HEK293 (cell line): ENCODE measurements at regions not wholly inside any gene's neighbourhood (a gene's known extent, or its start where the extent isn't known, plus 50 kb on each side); places are given as distances from the start of the nearest gene placed in this dataset.

Source experiments
- GLI2 ChIP-seq: fragments of 450-650 bp; formaldehyde crosslinking; IDR thresholded peaks from 2 replicates; pipeline ENCODE4; 2017; ENCODE audit warnings: missing biosample characterization, missing genetic modification characterization, low read depth, borderline replicate concordance
- ZNF280C ChIP-seq: fragments of 450-650 bp; formaldehyde crosslinking; IDR thresholded peaks from 2 replicates; pipeline ENCODE4 v1.5.1; 2016; ENCODE audit warnings: missing biosample characterization, missing genetic modification characterization
- ZNF785 ChIP-seq: fragments of 450-650 bp; formaldehyde crosslinking; IDR thresholded peaks from 2 replicates; pipeline ENCODE4 v1.5.1; 2016; ENCODE audit warnings: missing biosample characterization, missing genetic modification characterization
- TF ChIP-seq, protein P1 (sequence below): fragments of 450-650 bp; formaldehyde crosslinking; IDR thresholded peaks from 2 replicates; pipeline ENCODE4 v1.5.1; 2016; ENCODE audit warnings: missing biosample characterization, missing genetic modification characterization
- TF ChIP-seq, protein P2 (sequence below): fragments of 450-650 bp; formaldehyde crosslinking; IDR thresholded peaks from 2 replicates; pipeline ENCODE4 v1.5.1; 2016; ENCODE audit warnings: missing biosample characterization, missing genetic modification characterization, low read depth
- TF ChIP-seq, protein P3 (sequence below): sonication (generic); formaldehyde crosslinking; IDR thresholded peaks from 2 replicates; pipeline ENCODE4 v1.8.1; 2022; ENCODE audit warnings: mild to moderate bottlenecking, moderate library complexity, missing genetic modification reagents
- TF ChIP-seq, protein P4 (sequence below): fragments of 450-650 bp; formaldehyde crosslinking; IDR thresholded peaks from 2 replicates; pipeline ENCODE4 v1.5.1; 2016; ENCODE audit warnings: missing biosample characterization, missing genetic modification characterization

- TF ChIP-seq, protein P1, sequence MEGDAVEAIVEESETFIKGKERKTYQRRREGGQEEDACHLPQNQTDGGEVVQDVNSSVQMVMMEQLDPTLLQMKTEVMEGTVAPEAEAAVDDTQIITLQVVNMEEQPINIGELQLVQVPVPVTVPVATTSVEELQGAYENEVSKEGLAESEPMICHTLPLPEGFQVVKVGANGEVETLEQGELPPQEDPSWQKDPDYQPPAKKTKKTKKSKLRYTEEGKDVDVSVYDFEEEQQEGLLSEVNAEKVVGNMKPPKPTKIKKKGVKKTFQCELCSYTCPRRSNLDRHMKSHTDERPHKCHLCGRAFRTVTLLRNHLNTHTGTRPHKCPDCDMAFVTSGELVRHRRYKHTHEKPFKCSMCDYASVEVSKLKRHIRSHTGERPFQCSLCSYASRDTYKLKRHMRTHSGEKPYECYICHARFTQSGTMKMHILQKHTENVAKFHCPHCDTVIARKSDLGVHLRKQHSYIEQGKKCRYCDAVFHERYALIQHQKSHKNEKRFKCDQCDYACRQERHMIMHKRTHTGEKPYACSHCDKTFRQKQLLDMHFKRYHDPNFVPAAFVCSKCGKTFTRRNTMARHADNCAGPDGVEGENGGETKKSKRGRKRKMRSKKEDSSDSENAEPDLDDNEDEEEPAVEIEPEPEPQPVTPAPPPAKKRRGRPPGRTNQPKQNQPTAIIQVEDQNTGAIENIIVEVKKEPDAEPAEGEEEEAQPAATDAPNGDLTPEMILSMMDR (tag by site-specific recombination) = no peak
- TF ChIP-seq, protein P2, sequence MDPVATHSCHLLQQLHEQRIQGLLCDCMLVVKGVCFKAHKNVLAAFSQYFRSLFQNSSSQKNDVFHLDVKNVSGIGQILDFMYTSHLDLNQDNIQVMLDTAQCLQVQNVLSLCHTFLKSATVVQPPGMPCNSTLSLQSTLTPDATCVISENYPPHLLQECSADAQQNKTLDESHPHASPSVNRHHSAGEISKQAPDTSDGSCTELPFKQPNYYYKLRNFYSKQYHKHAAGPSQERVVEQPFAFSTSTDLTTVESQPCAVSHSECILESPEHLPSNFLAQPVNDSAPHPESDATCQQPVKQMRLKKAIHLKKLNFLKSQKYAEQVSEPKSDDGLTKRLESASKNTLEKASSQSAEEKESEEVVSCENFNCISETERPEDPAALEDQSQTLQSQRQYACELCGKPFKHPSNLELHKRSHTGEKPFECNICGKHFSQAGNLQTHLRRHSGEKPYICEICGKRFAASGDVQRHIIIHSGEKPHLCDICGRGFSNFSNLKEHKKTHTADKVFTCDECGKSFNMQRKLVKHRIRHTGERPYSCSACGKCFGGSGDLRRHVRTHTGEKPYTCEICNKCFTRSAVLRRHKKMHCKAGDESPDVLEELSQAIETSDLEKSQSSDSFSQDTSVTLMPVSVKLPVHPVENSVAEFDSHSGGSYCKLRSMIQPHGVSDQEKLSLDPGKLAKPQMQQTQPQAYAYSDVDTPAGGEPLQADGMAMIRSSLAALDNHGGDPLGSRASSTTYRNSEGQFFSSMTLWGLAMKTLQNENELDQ (tag by site-specific recombination) = no peak
- TF ChIP-seq, protein P3, sequence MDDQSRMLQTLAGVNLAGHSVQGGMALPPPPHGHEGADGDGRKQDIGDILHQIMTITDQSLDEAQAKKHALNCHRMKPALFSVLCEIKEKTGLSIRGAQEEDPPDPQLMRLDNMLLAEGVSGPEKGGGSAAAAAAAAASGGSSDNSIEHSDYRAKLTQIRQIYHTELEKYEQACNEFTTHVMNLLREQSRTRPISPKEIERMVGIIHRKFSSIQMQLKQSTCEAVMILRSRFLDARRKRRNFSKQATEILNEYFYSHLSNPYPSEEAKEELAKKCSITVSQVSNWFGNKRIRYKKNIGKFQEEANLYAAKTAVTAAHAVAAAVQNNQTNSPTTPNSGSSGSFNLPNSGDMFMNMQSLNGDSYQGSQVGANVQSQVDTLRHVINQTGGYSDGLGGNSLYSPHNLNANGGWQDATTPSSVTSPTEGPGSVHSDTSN (CRISPR knock-in tag) = no peak
- no peak for TF ChIP-seq GLI2
- no peak for TF ChIP-seq ZNF280C
- no peak for TF ChIP-seq ZNF785 (tag by site-specific recombination)
- TF ChIP-seq, protein P4, sequence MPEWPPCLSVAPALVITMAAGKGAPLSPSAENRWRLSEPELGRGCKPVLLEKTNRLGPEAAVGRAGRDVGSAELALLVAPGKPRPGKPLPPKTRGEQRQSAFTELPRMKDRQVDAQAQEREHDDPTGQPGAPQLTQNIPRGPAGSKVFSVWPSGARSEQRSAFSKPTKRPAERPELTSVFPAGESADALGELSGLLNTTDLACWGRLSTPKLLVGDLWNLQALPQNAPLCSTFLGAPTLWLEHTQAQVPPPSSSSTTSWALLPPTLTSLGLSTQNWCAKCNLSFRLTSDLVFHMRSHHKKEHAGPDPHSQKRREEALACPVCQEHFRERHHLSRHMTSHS = no peak
Measured at GRCh38 chr3:157614896-157615295, 111.7 kb upstream of the VEPH1 start.
